ENCODE measurements at regions not wholly inside any gene's neighbourhood (a gene's known extent, or its start where the extent isn't known, plus 50 kb on each side); places are given as distances from the start of the nearest gene placed in this dataset.

- Histone ChIP-seq H3K9me3 (ENCODE audit: control insufficient read depth, insufficient read depth, low read depth, low read length) (no peaks in the 10 kb centered on the region), H3K27me3 (ENCODE audit: control insufficient read depth, insufficient read depth, low read length) (peaks cover 10% of the 10 kb centered on the region; the same call in 1 of the 2 replicates), H3K4me3 (ENCODE audit: low read depth, low read length) (no peak overlapping the region), H3K9ac (ENCODE audit: low read length) (no peak overlapping the region), H3K4me1 (ENCODE audit: control insufficient read depth, insufficient read depth, low read length) (peaks cover 25% of the 10 kb centered on the region), H3K27ac (ENCODE audit: low read depth, low read length) (no peak overlapping the region), H3K36me3 (ENCODE audit: control insufficient read depth, insufficient read depth, low read length) (no peaks in the 10 kb centered on the region)
Observed at GRCh38 chr1:5748286-5749225, 243.7 kb downstream of the NPHP4 start.

DNA sequence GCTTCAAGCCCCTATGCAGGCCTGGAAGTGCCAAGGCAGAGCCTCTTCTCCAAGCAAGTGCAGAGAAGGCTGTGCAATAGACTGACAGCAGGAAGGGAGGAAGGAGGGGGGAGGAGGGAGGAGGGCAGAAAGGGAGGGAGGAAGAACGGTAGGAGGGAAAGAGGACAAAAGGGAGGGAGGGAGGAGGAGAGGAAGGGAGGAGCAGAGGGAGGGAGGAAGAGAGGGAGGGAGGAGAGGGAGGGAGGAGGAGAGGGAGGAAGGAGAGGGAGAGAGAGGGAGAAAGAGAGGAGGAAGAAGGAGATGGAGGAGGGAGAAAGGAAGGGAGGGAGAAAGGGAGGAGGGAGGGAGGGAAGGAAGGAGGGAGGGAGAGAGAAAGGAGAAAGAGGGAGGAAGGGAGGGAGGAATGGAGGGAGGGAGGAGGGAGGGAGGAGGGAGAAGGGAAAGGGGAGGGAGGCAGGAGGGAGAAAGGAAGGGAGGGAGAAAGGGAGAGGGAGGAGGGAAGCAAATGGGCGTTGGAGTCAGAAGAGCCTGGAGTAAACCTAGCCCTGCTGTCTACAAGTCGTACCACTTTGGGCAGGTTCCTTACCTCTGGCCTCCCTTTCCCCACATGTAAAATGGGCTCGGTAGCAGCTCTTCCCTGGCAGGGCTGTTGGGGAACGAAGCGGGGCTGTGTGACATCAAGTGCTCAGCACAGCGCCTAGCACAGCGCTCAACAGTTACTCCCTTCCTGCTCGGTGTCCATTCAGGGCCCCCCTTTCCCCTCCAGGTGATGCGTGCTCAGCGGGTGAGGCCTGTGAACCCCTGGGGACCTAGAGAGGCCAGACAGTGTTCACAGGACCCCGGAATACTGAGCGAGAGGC, 244.6 kb downstream of the NPHP4 start:
- H3K36me3 ChIP-seq (ENCODE audit: control insufficient read depth, insufficient read depth, low read length), result no peaks in the 10 kb centered on the region
- peaks cover 6% of the 10 kb centered on the region; the same call in 1 of the 2 replicates for H3K9me3 ChIP-seq (ENCODE audit: control insufficient read depth, insufficient read depth, low read depth, low read length)
- H3K4me3 ChIP-seq (ENCODE audit: low read depth, low read length), result no peak overlapping the region
- H3K4me1 ChIP-seq (ENCODE audit: control insufficient read depth, insufficient read depth, low read length), result peaks cover 22% of the 10 kb centered on the region
- no peak overlapping the region for H3K27ac ChIP-seq (ENCODE audit: low read depth, low read length)
- H3K27me3 ChIP-seq (ENCODE audit: control insufficient read depth, insufficient read depth, low read length), result peaks cover 10% of the 10 kb centered on the region; the same call in 1 of the 2 replicates
- no peak overlapping the region for H3K9ac ChIP-seq (ENCODE audit: low read length)

DNA sequence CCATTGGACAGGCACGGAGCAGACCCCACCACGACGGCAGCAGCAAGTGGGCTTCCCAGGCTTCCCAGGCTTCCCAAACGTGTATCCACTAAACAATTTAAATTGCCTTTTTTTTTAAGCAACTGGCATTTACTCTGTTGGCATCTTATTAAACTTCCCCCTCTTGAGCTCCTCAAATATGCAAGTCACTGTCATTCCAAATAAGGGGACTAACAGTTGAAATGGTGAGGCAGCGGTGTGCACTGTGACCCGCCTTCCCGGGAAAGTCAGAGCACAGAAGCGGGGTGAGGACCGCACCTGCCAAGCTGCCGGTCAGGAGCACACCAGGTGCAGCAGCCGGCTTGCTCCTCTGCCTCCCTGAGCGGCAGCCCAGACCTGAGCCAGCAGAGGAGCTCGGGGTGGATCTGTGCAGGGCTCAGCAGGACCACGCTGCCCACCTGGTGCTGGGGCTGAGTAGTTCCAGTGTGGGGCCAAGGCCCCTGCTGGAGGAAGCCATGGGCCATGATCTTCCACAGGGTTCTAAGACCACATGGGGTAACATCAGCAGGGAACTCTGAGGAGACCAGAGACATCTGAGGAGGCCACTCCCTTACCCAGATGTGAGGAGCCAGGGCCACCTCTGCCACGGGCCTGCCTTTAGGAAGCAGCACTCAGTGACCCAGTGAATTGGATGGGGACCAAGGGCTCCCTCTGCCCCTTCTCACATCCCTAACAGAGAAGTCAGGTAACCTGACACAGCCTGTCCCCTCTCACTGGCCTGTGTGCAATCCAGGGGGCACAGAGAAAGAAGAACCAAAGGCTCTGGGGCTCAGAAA, 245.4 kb downstream of the NPHP4 start:
- Histone ChIP-seq H3K4me1 (ENCODE audit: control insufficient read depth, insufficient read depth, low read length) (peaks cover 14% of the 10 kb centered on the region), H3K9ac (ENCODE audit: low read length) (no peak overlapping the region), H3K9me3 (ENCODE audit: control insufficient read depth, insufficient read depth, low read depth, low read length) (peaks cover 7% of the 10 kb centered on the region; the same call in 1 of the 2 replicates), H3K27me3 (ENCODE audit: control insufficient read depth, insufficient read depth, low read length) (peaks cover 10% of the 10 kb centered on the region; the same call in 1 of the 2 replicates), H3K4me3 (ENCODE audit: low read depth, low read length) (no peak overlapping the region), H3K27ac (ENCODE audit: low read depth, low read length) (no peak overlapping the region), H3K36me3 (ENCODE audit: control insufficient read depth, insufficient read depth, low read length) (no peaks in the 10 kb centered on the region)

GRCh38 chr1:5745800-5746610, 246.2 kb downstream of the NPHP4 start:
- Histone ChIP-seq H3K27me3 (ENCODE audit: control insufficient read depth, insufficient read depth, low read length) (peaks cover 10% of the 10 kb centered on the region; the same call in 1 of the 2 replicates), H3K9me3 (ENCODE audit: control insufficient read depth, insufficient read depth, low read depth, low read length) (peaks cover 7% of the 10 kb centered on the region; the same call in 1 of the 2 replicates), H3K36me3 (ENCODE audit: control insufficient read depth, insufficient read depth, low read length) (no peaks in the 10 kb centered on the region), H3K27ac (ENCODE audit: low read depth, low read length) (no peak overlapping the region), H3K4me3 (ENCODE audit: low read depth, low read length) (no peak overlapping the region), H3K4me1 (ENCODE audit: control insufficient read depth, insufficient read depth, low read length) (peaks cover 8% of the 10 kb centered on the region), H3K9ac (ENCODE audit: low read length) (no peak overlapping the region)

GRCh38 chr1:5744911-5745799, 247.1 kb downstream of the NPHP4 start:
- Histone ChIP-seq H3K9me3 (ENCODE audit: control insufficient read depth, insufficient read depth, low read depth, low read length) (peaks cover 7% of the 10 kb centered on the region; the same call in 1 of the 2 replicates), H3K36me3 (ENCODE audit: control insufficient read depth, insufficient read depth, low read length) (no peaks in the 10 kb centered on the region)

GRCh38 chr1:5744341-5744740, 247.9 kb downstream of the NPHP4 start:
- Histone ChIP-seq H3K27me3 (ENCODE audit: control insufficient read depth, insufficient read depth, low read length) (peaks cover 5% of the 10 kb centered on the region; the same call in 1 of the 2 replicates), H3K4me3 (ENCODE audit: low read depth, low read length) (no peak overlapping the region), H3K36me3 (ENCODE audit: control insufficient read depth, insufficient read depth, low read length) (no peaks in the 10 kb centered on the region), H3K4me1 (ENCODE audit: control insufficient read depth, insufficient read depth, low read length) (peaks cover 8% of the 10 kb centered on the region), H3K27ac (ENCODE audit: low read depth, low read length) (no peak overlapping the region), H3K9me3 (ENCODE audit: control insufficient read depth, insufficient read depth, low read depth, low read length) (peaks cover 7% of the 10 kb centered on the region; the same call in 1 of the 2 replicates), H3K9ac (ENCODE audit: low read length) (no peak overlapping the region)

More at GRCh38 chr1:5744911-5745799, 247.1 kb downstream of the NPHP4 start:
- Histone ChIP-seq H3K9ac (ENCODE audit: low read length) (no peak overlapping the region), H3K4me3 (ENCODE audit: low read depth, low read length) (no peak overlapping the region), H3K27me3 (ENCODE audit: control insufficient read depth, insufficient read depth, low read length) (peaks cover 10% of the 10 kb centered on the region; the same call in 1 of the 2 replicates), H3K4me1 (ENCODE audit: control insufficient read depth, insufficient read depth, low read length) (peaks cover 8% of the 10 kb centered on the region), H3K27ac (ENCODE audit: low read depth, low read length) (no peak overlapping the region)

DNA sequence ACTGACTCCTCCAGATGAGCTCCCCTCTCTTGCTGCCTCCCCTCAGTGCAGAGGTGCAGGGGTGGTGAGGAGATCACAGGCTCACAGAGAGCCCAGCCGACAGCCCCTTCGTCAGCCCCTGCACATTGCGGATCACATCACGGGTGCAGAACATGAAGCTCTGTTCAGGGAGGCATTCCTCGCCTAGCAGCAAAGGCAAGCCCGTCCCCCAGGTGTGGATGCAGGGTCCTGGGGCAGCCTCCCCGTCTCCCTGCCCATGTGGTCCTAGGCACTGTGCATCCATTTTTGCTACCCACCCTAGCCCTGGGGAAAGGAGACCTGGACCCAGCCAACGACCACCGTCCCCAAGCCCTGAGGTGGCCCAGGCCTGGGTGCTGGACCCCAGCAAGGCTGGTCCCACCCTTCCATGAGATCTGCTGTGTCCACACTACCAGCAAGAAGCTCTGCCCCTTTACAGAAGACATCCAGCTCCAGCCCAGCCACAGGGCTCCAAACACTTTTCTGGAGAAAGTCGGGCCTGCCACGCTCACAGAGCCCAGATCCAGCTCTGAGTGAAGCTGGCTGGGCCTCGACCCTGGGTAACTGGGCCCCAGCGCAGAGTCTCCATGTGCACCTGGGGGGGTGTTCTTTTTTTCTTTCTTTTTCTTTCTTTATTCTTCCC, 248.7 kb downstream of the NPHP4 start:
- Histone ChIP-seq H3K9me3 (ENCODE audit: control insufficient read depth, insufficient read depth, low read depth, low read length) (peaks cover 7% of the 10 kb centered on the region; the same call in 1 of the 2 replicates), H3K4me1 (ENCODE audit: control insufficient read depth, insufficient read depth, low read length) (peaks cover 8% of the 10 kb centered on the region)

DNA sequence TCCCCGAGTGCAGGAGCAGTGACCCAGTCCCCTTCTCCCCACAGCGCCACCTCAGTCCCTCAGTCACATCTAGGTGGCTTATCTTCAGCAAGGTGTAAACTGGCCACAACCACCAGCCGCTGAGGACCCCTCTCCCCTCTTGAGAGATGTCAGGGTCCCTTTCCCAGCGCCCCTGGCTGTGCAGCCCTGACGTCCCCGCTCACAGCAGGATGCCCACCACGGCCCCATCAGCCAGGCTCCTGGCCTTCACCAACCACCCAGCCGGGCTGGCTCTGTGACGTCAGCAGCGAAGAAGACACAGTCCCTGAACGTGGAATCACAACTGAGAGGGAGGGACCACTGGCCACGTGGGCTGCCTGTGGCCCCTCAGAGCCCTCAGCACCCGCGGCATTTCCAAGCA, 249.4 kb downstream of the NPHP4 start:
- Histone ChIP-seq H3K9ac (ENCODE audit: low read length) (no peak overlapping the region), H3K27me3 (ENCODE audit: control insufficient read depth, insufficient read depth, low read length) (peaks cover 4% of the 10 kb centered on the region; the same call in 1 of the 2 replicates), H3K27ac (ENCODE audit: low read depth, low read length) (no peak overlapping the region), H3K4me3 (ENCODE audit: low read depth, low read length) (no peak overlapping the region), H3K36me3 (ENCODE audit: control insufficient read depth, insufficient read depth, low read length) (no peaks in the 10 kb centered on the region), H3K9me3 (ENCODE audit: control insufficient read depth, insufficient read depth, low read depth, low read length) (peaks cover 7% of the 10 kb centered on the region; the same call in 1 of the 2 replicates), H3K4me1 (ENCODE audit: control insufficient read depth, insufficient read depth, low read length) (peaks cover 8% of the 10 kb centered on the region)

More for the DNA sequence above, 248.7 kb downstream of the NPHP4 start:
- no peak overlapping the region for H3K27ac ChIP-seq (ENCODE audit: low read depth, low read length)
- peaks cover 4% of the 10 kb centered on the region; the same call in 1 of the 2 replicates for H3K27me3 ChIP-seq (ENCODE audit: control insufficient read depth, insufficient read depth, low read length)
- H3K36me3 ChIP-seq (ENCODE audit: control insufficient read depth, insufficient read depth, low read length), result no peaks in the 10 kb centered on the region
- H3K9ac ChIP-seq (ENCODE audit: low read length), result no peak overlapping the region
- H3K4me3 ChIP-seq (ENCODE audit: low read depth, low read length), result no peak overlapping the region

DNA sequence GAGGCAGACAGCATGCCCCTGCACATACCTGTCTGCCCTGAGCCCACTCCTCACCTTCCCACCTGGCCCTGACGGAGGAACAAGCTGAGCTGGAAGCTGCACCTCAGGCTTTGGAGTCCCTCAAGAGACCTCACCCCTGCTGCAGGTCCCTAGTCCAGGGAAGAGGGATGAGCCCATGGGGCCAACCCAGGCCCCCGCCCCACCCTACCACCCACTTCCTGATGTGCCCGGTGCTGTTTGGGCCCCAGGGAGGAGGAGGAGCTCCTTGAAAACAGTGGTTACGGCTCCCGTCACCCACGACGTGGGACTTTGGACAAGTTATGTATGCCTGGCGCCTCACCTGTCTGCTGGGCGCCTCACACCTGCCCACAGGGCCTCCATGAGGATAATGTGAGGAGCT, 250.2 kb downstream of the NPHP4 start:
- Histone ChIP-seq H3K4me1 (ENCODE audit: control insufficient read depth, insufficient read depth, low read length) (peaks cover 5% of the 10 kb centered on the region), H3K9me3 (ENCODE audit: control insufficient read depth, insufficient read depth, low read depth, low read length) (peaks cover 7% of the 10 kb centered on the region; the same call in 1 of the 2 replicates), H3K36me3 (ENCODE audit: control insufficient read depth, insufficient read depth, low read length) (no peaks in the 10 kb centered on the region), H3K27ac (ENCODE audit: low read depth, low read length) (no peak overlapping the region), H3K4me3 (ENCODE audit: low read depth, low read length) (no peak overlapping the region), H3K9ac (ENCODE audit: low read length) (no peak overlapping the region), H3K27me3 (ENCODE audit: control insufficient read depth, insufficient read depth, low read length) (peaks cover 4% of the 10 kb centered on the region; the same call in 1 of the 2 replicates)

Measured in HUES6 (cell line).